Breast epithelium (tissue), 3 donors: ENCODE measurements at regions not wholly inside any gene's neighbourhood (a gene's known extent, or its start where the extent isn't known, plus 50 kb on each side); places are given as distances from the start of the nearest gene placed in this dataset.

Experiments
- POLR2A ChIP-seq: fragments of 450-650 bp; IDR thresholded peaks from one replicate; pipeline ENCODE4 v1.6.1; 2016; ENCODE audit warnings: antibody characterized with exemption, mild to moderate bottlenecking, moderate library complexity
- TF ChIP-seq, protein P1 (sequence below), 3 donors: fragments of 450-650 bp; IDR thresholded peaks; one replicate each; pipeline ENCODE4 v1.5.1; 2016 to 2017; ENCODE audit warnings: antibody characterized with exemption in 3 of 3, mild to moderate bottlenecking in 3 of 3, moderate library complexity in 3 of 3

DNA sequence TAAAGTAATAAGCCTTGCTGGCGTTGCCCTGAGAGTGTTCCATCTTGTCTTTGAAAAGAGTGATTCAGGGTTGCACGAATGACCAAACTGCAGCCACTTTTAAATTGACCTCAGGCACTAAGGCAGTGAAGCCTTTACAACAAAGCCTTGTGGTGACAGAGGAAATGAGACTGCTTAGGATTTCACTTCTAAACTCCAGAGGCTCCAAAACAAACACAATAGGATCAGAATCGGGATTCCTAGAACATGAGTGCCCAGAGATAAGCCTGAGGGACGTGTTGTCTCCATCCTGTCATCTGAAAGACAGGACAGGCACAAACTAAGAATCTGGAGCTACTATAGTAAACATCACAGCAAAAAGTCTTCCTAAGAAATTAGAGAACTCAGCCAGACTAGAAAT, 405.2 kb downstream of the PPARGC1A start:
- TF ChIP-seq, protein P1, sequence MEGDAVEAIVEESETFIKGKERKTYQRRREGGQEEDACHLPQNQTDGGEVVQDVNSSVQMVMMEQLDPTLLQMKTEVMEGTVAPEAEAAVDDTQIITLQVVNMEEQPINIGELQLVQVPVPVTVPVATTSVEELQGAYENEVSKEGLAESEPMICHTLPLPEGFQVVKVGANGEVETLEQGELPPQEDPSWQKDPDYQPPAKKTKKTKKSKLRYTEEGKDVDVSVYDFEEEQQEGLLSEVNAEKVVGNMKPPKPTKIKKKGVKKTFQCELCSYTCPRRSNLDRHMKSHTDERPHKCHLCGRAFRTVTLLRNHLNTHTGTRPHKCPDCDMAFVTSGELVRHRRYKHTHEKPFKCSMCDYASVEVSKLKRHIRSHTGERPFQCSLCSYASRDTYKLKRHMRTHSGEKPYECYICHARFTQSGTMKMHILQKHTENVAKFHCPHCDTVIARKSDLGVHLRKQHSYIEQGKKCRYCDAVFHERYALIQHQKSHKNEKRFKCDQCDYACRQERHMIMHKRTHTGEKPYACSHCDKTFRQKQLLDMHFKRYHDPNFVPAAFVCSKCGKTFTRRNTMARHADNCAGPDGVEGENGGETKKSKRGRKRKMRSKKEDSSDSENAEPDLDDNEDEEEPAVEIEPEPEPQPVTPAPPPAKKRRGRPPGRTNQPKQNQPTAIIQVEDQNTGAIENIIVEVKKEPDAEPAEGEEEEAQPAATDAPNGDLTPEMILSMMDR (IDR thresholded peaks at IDR 0.05): no peak
- no peak for TF ChIP-seq POLR2A
